ENCODE measurements at regions not wholly inside any gene's neighbourhood (a gene's known extent, or its start where the extent isn't known, plus 50 kb on each side); places are given as distances from the start of the nearest gene placed in this dataset.
A peak's percentile ranks its signal among the peaks of the same experiment; 100 is the strongest.

- Mint-ChIP-seq H3K27me3 (no peaks in the 10 kb centered on the region), H3K4me1 (peaks cover 0 to 9% (median 2%) of the 10 kb centered on the region in 3 donors), H3K27ac (peak overlapping the region in 1 of 3 donors; percentile 26), H3K9me3 (peaks cover 18 to 40% (median 34%) of the 10 kb centered on the region in 3 donors), H3K36me3 (no peaks in the 10 kb centered on the region), H3K4me3 (peak overlapping the region; percentile 28 to 79 (median 56))
Observed at GRCh38 chr10:130301021-130301892, 165.1 kb downstream of the GLRX3 start.

GRCh38 chr10:130326954-130327353, 190.8 kb downstream of the GLRX3 start:
- no peak overlapping the region for H3K4me3 Mint-ChIP-seq
- H3K9me3 Mint-ChIP-seq, result peaks cover 5 to 8% (median 7%) of the 10 kb centered on the region in 3 donors
- H3K27ac Mint-ChIP-seq, result no peak overlapping the region
- no peaks in the 10 kb centered on the region for H3K27me3 Mint-ChIP-seq
- H3K36me3 Mint-ChIP-seq, result no peaks in the 10 kb centered on the region
- H3K4me1 Mint-ChIP-seq, result no peaks in the 10 kb centered on the region

DNA sequence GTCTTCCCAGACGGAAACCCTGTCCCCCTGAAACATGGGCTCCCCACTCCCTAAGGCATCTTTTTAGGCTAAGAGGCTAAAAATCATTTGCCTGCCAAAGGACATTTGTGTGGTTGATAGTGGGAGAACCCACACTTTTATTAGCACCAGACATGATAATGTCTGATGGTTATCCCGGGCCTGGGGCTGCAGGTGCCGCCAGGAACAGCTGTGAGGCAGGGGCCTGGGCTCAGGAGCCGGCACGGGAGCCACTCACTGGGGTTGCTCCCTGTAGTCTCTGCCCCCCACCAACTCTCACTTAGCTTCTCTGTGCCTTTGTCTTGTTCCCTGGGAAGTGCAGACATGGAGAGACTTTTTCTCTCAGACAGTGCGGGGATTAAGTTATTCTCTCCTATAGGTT, 193.6 kb downstream of the GLRX3 start:
- Mint-ChIP-seq H3K36me3 (no peaks in the 10 kb centered on the region), H3K4me3 (no peak overlapping the region), H3K27ac (no peak overlapping the region), H3K9me3 (peaks cover 0 to 9% (median 7%) of the 10 kb centered on the region in 3 donors), H3K4me1 (no peaks in the 10 kb centered on the region), H3K27me3 (no peaks in the 10 kb centered on the region)

DNA sequence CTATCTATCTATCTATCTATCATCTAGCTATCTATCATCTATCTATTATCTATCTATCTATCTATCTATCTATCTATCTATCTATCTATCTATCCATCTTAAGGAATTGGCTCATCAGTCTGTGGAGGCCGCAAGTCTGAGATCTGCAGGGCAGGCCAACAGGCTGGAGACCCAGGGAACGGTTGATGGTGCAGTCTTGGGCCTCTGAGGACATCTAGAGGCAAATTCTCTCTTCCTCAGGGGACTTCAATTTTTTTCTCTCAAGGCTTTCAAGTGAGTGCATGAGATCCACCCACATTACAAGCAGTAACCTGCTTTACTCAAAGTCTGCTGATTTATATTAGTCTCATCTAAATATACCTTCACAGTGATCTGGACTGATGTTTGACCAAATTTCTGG, 197.0 kb downstream of the GLRX3 start:
- H3K4me1 Mint-ChIP-seq, result no peaks in the 10 kb centered on the region
- no peak overlapping the region for H3K4me3 Mint-ChIP-seq
- H3K27ac Mint-ChIP-seq, result no peak overlapping the region
- no peaks in the 10 kb centered on the region for H3K36me3 Mint-ChIP-seq
- H3K27me3 Mint-ChIP-seq, result no peaks in the 10 kb centered on the region
- peaks cover 0 to 4% (median 3%) of the 10 kb centered on the region in 3 donors for H3K9me3 Mint-ChIP-seq

DNA sequence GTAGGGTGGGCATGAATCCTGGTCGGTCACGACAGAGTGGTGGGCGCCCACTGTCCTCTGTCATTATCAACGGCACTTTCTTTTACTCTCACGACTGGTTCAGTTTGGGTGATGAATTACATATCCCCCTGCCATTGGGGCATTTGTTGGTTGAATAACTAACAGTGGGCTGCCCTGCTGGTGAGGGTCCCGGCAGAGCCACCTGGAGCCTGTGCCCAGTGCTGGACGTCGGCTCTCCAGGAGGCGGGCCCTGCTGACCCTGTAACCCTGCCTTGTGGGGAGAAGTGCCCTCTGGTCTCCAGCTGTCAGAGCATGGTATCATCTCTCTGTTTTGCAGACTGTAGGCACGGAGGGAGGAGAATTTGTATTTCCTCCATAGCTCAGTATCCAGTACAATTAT, 199.1 kb downstream of the GLRX3 start:
- H3K36me3 Mint-ChIP-seq, result no peaks in the 10 kb centered on the region
- peaks cover 0 to 5% (median 0%) of the 10 kb centered on the region in 3 donors for H3K9me3 Mint-ChIP-seq
- no peak overlapping the region for H3K4me3 Mint-ChIP-seq
- H3K4me1 Mint-ChIP-seq, result peaks cover 0 to 2% (median 0%) of the 10 kb centered on the region in 3 donors
- no peaks in the 10 kb centered on the region for H3K27me3 Mint-ChIP-seq
- H3K27ac Mint-ChIP-seq, result no peak overlapping the region

GRCh38 chr10:130336617-130337304, 200.6 kb downstream of the GLRX3 start:
- Mint-ChIP-seq H3K9me3 (peaks cover 0 to 7% (median 0%) of the 10 kb centered on the region in 3 donors), H3K36me3 (no peaks in the 10 kb centered on the region), H3K27me3 (no peaks in the 10 kb centered on the region), H3K4me3 (no peak overlapping the region), H3K4me1 (peaks cover 0 to 2% (median 0%) of the 10 kb centered on the region in 3 donors), H3K27ac (no peak overlapping the region)

- Mint-ChIP-seq H3K36me3 (no peaks in the 10 kb centered on the region), H3K9me3 (peaks cover 0 to 7% (median 0%) of the 10 kb centered on the region in 3 donors), H3K27ac (no peak overlapping the region), H3K4me3 (no peak overlapping the region), H3K4me1 (peaks cover 0 to 2% (median 0%) of the 10 kb centered on the region in 3 donors), H3K27me3 (no peaks in the 10 kb centered on the region)
Observed at GRCh38 chr10:130337305-130337640, 201.1 kb downstream of the GLRX3 start.

DNA sequence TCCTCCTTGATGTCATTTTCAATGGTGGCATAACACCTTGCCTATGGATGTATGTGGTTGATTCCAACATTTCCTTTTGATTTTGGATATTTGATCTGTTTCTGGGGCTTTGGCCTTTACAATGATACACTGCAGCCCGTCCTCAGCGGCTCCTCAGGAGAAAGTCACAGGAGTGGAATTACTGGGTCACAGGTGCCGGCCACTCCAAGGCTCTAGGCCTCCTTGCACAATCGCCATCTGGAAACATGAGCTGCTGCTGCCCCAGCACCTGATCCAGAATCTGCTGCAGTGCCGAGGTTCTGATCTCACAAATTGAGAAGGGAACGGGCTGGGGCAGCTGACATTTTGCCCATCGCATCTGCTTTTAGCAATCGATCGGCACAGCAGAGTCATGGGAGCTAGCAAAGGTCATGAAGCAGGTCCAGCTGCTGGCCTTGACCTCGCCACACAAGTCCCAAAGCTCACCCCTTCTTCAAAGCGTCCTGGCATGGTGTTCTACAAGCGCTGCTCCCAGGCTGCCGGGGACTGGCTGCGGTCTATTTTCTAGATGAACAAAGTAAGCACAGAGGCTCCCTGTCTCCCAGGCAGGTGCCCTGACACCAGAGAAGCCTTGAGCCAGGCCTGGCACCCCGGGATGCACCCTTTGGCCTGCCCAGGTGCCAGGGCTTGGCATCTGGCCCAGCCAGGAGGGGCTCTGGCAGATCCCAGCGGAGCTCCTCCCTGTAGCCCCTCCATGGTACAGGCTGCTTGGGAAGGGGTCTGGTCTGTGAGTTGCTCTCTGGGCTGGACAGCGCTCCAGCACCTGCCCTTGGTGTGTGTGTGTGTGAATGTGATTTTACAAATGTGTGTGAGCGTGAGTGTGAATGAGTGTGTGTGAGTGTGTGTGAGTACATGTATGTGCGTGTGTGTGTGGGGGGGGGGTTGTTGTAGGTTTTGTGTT, 201.8 kb downstream of the GLRX3 start:
- no peak overlapping the region for H3K27ac Mint-ChIP-seq
- H3K9me3 Mint-ChIP-seq, result peaks cover 0 to 5% (median 0%) of the 10 kb centered on the region in 3 donors
- H3K4me1 Mint-ChIP-seq, result peaks cover 0 to 2% (median 0%) of the 10 kb centered on the region in 3 donors
- no peaks in the 10 kb centered on the region for H3K36me3 Mint-ChIP-seq
- H3K27me3 Mint-ChIP-seq, result no peaks in the 10 kb centered on the region
- peak overlapping the region in 1 of 4 donors; percentile 9 for H3K4me3 Mint-ChIP-seq

DNA sequence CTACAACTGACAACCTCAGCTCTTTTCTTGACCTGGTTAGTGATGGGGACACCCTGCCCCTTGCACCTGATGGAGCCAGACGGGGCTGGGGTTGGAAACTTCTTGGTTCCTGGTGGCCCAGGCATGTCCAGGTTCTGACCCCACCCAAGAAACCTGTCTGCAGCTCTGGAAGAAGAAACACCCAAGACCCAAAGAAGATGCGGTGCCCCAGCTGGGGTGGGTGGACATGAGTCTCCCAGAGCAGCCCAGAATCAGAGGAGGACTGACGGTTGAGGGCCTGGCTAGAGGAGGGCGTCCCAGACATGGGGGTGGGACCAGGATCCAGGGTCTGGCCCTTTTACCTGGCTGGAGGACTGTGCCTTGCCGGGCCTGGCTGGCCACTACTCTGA, 202.4 kb downstream of the GLRX3 start:
- no peaks in the 10 kb centered on the region for H3K27me3 Mint-ChIP-seq
- H3K4me3 Mint-ChIP-seq, result peak overlapping the region in 1 of 4 donors; percentile 9
- no peak overlapping the region for H3K27ac Mint-ChIP-seq
- H3K4me1 Mint-ChIP-seq, result peaks cover 0 to 2% (median 0%) of the 10 kb centered on the region in 3 donors
- peaks cover 0 to 5% (median 0%) of the 10 kb centered on the region in 3 donors for H3K9me3 Mint-ChIP-seq
- H3K36me3 Mint-ChIP-seq, result no peaks in the 10 kb centered on the region

- Mint-ChIP-seq H3K27me3 (no peaks in the 10 kb centered on the region), H3K4me1 (peaks cover 0 to 2% (median 0%) of the 10 kb centered on the region in 3 donors)
Observed at GRCh38 chr10:130339091-130339490, 202.9 kb downstream of the GLRX3 start.

DNA sequence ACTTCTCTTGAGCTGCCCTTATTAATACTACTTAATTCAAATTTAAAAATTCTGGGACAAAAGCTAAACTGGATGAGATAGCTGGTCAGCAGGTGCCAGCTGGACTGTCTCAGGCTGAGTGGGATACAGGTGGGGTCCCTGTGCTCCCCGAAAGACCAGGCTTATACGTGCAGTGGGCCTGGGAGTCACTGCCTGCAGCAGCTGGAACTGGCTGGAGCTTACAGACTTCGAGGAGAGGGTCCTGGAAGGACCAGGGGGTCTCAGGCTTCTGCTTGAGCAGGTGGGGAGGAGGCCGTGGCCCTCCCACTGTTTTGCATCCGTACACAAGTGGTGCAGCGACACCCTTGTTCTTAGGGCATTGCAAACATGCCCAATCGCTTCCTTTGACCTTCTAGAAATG, 203.7 kb downstream of the GLRX3 start:
- H3K9me3 Mint-ChIP-seq, result peaks cover 0 to 4% (median 0%) of the 10 kb centered on the region in 3 donors
- H3K36me3 Mint-ChIP-seq, result no peaks in the 10 kb centered on the region
- no peak overlapping the region for H3K27ac Mint-ChIP-seq
- peaks cover 0 to 2% (median 0%) of the 10 kb centered on the region in 3 donors for H3K4me1 Mint-ChIP-seq
- no peaks in the 10 kb centered on the region for H3K27me3 Mint-ChIP-seq
- H3K4me3 Mint-ChIP-seq, result no peak overlapping the region

More at GRCh38 chr10:130339091-130339490, 202.9 kb downstream of the GLRX3 start:
- no peaks in the 10 kb centered on the region for H3K36me3 Mint-ChIP-seq
- H3K27ac Mint-ChIP-seq, result no peak overlapping the region
- H3K4me3 Mint-ChIP-seq, result no peak overlapping the region
- peaks cover 0 to 4% (median 0%) of the 10 kb centered on the region in 3 donors for H3K9me3 Mint-ChIP-seq

DNA sequence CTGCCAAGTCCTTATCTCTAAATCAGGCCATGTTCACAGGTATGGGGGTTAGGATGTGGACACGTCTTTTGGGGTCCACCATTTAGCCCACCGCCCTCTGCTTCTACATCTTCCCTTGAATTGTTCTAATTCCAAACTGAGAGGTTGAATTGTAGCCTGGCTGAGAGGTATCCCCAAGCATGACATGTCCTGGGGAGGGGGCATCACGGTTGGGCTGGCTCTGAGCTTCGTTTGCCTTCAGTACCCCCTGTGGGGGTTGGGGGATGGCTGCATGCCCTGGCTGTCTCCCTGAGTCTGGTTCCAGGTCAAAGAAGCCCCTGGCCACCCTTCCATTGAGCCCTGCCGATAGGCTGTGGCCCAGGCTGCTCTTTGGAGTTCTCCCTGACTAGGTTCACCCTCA, 204.6 kb downstream of the GLRX3 start:
- H3K4me1 Mint-ChIP-seq, result peaks cover 0 to 2% (median 0%) of the 10 kb centered on the region in 3 donors
- no peaks in the 10 kb centered on the region for H3K27me3 Mint-ChIP-seq
- H3K4me3 Mint-ChIP-seq, result no peak overlapping the region
- no peaks in the 10 kb centered on the region for H3K36me3 Mint-ChIP-seq
- no peak overlapping the region for H3K27ac Mint-ChIP-seq
- H3K9me3 Mint-ChIP-seq, result peaks cover 0 to 4% (median 1%) of the 10 kb centered on the region in 3 donors

DNA sequence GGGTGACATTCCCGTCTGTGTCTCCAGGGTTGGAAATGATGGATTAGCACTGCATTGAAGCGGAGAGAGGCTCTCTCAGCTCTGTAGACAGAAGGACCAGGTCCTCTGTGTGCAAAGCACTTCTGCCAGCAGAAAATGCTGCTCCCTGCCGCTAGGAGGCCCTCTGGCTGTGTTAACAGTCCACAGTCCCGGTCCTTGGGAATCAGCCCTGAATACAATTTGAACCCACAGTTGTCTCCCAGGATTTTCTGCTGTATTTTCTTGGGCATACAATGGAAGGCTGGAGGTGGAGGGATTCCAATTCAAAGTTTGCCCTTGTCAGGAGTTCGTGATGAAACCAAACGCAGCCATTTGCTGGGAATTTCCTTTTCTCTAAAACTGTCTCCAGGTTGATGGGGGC, 205.2 kb downstream of the GLRX3 start:
- H3K4me1 Mint-ChIP-seq, result peaks cover 0 to 2% (median 0%) of the 10 kb centered on the region in 3 donors
- H3K27me3 Mint-ChIP-seq, result no peaks in the 10 kb centered on the region
- no peaks in the 10 kb centered on the region for H3K36me3 Mint-ChIP-seq
- H3K9me3 Mint-ChIP-seq, result peaks cover 2 to 4% (median 3%) of the 10 kb centered on the region in 3 donors
- H3K4me3 Mint-ChIP-seq, result no peak overlapping the region
- H3K27ac Mint-ChIP-seq, result no peak overlapping the region

DNA sequence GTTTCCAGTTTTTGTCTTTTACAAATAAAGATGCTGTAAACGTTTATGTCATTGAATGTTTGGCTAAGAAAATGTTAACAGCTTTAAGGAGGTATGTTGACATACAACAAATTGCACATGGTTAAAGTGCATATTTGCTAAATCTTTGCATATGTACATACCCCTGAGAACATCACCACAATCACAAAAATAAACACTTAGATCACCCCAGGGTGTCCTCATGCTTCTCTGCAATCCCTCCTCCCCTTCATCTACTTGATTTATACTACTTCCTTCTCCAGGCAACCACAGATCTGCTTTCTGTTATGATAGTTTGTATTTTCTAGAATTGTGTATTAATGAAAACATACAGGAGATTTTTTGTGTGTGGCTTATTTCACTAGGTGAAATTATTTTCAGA, 209.5 kb downstream of the GLRX3 start:
- H3K36me3 Mint-ChIP-seq, result no peaks in the 10 kb centered on the region
- no peak overlapping the region for H3K27ac Mint-ChIP-seq
- no peak overlapping the region for H3K4me3 Mint-ChIP-seq
- H3K9me3 Mint-ChIP-seq, result peaks cover 4 to 12% (median 8%) of the 10 kb centered on the region in 3 donors
- H3K4me1 Mint-ChIP-seq, result no peaks in the 10 kb centered on the region
- no peaks in the 10 kb centered on the region for H3K27me3 Mint-ChIP-seq
